GM12878 (cell line): ENCODE measurements at regions not wholly inside any gene's neighbourhood (a gene's known extent, or its start where the extent isn't known, plus 50 kb on each side); places are given as distances from the start of the nearest gene placed in this dataset.

Experiments
- CREB1 ChIP-seq: IDR thresholded peaks from 2 replicates; pipeline ENCODE4 v1.6.1; 2012; ENCODE audit warnings: low read depth, mild to moderate bottlenecking, inconsistent platforms
- ESRRA ChIP-seq: IDR thresholded peaks from 2 replicates; pipeline ENCODE4 v1.6.1; 2012; ENCODE audit warnings: mild to moderate bottlenecking, low read length, improper control_type of control experiment
- HCFC1 ChIP-seq: fragments of 150-350 bp; IDR thresholded peaks from 2 replicates; pipeline ENCODE4 v1.6.1; 2014; ENCODE audit warnings: low read length
- MYC ChIP-seq: IDR thresholded peaks from 2 replicates; pipeline ENCODE4 v1.6.1; 2011; ENCODE audit warnings: mild to moderate bottlenecking, low read length, moderate library complexity, inconsistent platforms; ENCODE audit not compliant: insufficient read depth, insufficient replicate concordance, insufficient read length, severe bottlenecking
- NR2C2 ChIP-seq: IDR thresholded peaks from 2 replicates; pipeline ENCODE4 v1.6.1; 2011; ENCODE audit warnings: borderline replicate concordance, low read depth; ENCODE audit not compliant: control insufficient read depth, insufficient read length
- POLR2A ChIP-seq: IDR thresholded peaks from 2 replicates; pipeline ENCODE4 v1.6.1; 2011; ENCODE audit warnings: low read depth, mild to moderate bottlenecking, low read length
- POLR2AphosphoS5 ChIP-seq: IDR thresholded peaks from 2 replicates; pipeline ENCODE4 v1.6.1; 2011; ENCODE audit warnings: mild to moderate bottlenecking, low read length, inconsistent platforms
- RFX5 ChIP-seq: IDR thresholded peaks from 2 replicates; pipeline ENCODE4 v1.6.1; 2011; ENCODE audit warnings: low read depth, low read length, improper control_type of control experiment
- SIN3A ChIP-seq: IDR thresholded peaks from 2 replicates; pipeline ENCODE4 v1.6.1; 2012; ENCODE audit warnings: low read depth, low read length, improper control_type of control experiment
- ZNF24 ChIP-seq: fragments of 450-650 bp; IDR thresholded peaks from 2 replicates; pipeline ENCODE4 v1.6.1; 2017; ENCODE audit warnings: antibody characterized with exemption, mild to moderate bottlenecking
- TF ChIP-seq, protein P1 (sequence below), 3 experiments: IDR thresholded peaks in 2 of 3; conservative IDR thresholded peaks in 1 of 3; 2 replicates each; pipeline ENCODE4 v1.5.1; 2011; ENCODE audit warnings: low read depth in 3 of 3, low read length in 3 of 3, mild to moderate bottlenecking in 3 of 3, control low read depth in 2 of 3, moderate library complexity in 2 of 3, inconsistent platforms in 1 of 3, mixed read lengths in 1 of 3; ENCODE audit not compliant: control insufficient read depth in 2 of 3, insufficient read depth in 1 of 3; ENCODE audit errors: extremely low read depth in 1 of 3
- TF ChIP-seq, protein P2 (sequence below): IDR thresholded peaks from 2 replicates; pipeline ENCODE4 v1.6.1; 2012; ENCODE audit warnings: low read depth, low read length, improper control_type of control experiment

DNA sequence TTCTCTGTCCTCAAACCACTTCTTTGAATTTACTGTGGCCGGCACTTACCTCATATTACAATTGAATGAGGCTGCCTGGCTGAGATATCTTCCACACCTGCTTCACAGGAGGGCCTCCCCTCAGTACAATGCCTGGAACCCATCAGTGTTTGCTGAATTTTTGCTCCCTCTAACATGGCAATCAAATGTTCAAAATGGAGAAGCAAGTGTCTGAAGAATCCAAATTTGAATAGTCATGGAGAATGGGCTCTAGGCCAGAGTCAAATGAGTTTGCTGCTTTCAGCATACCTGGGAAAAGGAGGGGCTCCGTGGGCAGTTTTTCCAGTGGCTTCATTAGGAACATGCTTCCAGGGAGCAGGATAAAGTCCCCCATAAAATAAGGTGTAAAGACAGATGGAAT is 564.8 kb downstream of the UTRN start:
- TF ChIP-seq POLR2A, result no peak
- no peak for TF ChIP-seq MYC
- TF ChIP-seq, protein P1, sequence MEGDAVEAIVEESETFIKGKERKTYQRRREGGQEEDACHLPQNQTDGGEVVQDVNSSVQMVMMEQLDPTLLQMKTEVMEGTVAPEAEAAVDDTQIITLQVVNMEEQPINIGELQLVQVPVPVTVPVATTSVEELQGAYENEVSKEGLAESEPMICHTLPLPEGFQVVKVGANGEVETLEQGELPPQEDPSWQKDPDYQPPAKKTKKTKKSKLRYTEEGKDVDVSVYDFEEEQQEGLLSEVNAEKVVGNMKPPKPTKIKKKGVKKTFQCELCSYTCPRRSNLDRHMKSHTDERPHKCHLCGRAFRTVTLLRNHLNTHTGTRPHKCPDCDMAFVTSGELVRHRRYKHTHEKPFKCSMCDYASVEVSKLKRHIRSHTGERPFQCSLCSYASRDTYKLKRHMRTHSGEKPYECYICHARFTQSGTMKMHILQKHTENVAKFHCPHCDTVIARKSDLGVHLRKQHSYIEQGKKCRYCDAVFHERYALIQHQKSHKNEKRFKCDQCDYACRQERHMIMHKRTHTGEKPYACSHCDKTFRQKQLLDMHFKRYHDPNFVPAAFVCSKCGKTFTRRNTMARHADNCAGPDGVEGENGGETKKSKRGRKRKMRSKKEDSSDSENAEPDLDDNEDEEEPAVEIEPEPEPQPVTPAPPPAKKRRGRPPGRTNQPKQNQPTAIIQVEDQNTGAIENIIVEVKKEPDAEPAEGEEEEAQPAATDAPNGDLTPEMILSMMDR (IDR thresholded peaks at IDR 0.05 in 2 of 3, conservative IDR thresholded peaks at IDR 0.05 in 1 of 3; ENCODE audit: control insufficient read depth in 2 of 3, extremely low read depth in 1 of 3, insufficient read depth in 1 of 3, low read depth in 3 of 3, low read length in 3 of 3), result no peak
- TF ChIP-seq RFX5, result no peak
- no peak for TF ChIP-seq CREB1
- TF ChIP-seq ZNF24, result no peak
- no peak for TF ChIP-seq SIN3A
- TF ChIP-seq NR2C2, result no peak
- no peak for TF ChIP-seq HCFC1
- TF ChIP-seq, protein P2, sequence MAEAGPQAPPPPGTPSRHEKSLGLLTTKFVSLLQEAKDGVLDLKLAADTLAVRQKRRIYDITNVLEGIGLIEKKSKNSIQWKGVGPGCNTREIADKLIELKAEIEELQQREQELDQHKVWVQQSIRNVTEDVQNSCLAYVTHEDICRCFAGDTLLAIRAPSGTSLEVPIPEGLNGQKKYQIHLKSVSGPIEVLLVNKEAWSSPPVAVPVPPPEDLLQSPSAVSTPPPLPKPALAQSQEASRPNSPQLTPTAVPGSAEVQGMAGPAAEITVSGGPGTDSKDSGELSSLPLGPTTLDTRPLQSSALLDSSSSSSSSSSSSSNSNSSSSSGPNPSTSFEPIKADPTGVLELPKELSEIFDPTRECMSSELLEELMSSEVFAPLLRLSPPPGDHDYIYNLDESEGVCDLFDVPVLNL, result no peak
- no peak for TF ChIP-seq ESRRA
- TF ChIP-seq POLR2AphosphoS5, result no peak
